ENCODE measurements at regions not wholly inside any gene's neighbourhood (a gene's known extent, or its start where the extent isn't known, plus 50 kb on each side); places are given as distances from the start of the nearest gene placed in this dataset.

DNA sequence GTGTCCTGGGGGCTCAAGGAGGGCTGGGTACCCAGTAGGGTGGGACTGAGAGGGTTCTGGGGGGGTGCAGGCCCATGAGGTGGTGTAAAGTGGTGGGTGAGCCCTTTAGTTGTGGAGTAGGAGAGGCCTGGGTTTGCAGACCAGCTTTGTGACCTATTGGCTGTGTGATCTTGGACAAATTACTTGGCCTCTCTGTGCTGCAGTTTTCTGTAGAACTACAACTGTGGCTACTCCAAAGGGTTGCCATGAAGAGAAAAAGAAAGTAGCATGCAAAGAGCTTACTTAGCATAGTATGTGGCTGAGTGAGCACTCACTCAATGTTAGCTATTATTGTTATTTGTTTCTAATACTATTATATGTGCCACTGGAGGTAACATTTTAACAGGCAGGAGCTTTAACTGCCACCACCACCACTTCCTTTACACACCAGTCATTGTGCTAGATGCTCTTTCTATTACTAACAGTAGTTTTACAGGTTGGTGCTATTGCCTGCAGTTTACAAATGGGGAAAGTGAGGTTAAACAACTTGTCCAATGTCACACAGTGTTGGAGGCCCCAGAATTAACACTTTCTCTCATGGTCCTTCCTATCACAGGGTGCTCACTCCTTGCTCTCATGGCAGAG lies 286.8 kb downstream of the DHX35 start:
- Histone ChIP-seq H3K4me3 (no peak overlapping the region), H3K4me1 (no peaks in the 10 kb centered on the region), H3K27me3 (peaks cover 3% of the 10 kb centered on the region), H3K36me3 (no peaks in the 10 kb centered on the region), H3K27ac (no peak overlapping the region), H3K9me3 (no peaks in the 10 kb centered on the region)
- TF ChIP-seq POLR2AphosphoS5 (IDR thresholded peaks at IDR 0.05) (no peak), POLR2A (IDR thresholded peaks at IDR 0.05) (no peak), EP300 (IDR thresholded peaks at IDR 0.05) (no peak)
- TF ChIP-seq, protein P1, sequence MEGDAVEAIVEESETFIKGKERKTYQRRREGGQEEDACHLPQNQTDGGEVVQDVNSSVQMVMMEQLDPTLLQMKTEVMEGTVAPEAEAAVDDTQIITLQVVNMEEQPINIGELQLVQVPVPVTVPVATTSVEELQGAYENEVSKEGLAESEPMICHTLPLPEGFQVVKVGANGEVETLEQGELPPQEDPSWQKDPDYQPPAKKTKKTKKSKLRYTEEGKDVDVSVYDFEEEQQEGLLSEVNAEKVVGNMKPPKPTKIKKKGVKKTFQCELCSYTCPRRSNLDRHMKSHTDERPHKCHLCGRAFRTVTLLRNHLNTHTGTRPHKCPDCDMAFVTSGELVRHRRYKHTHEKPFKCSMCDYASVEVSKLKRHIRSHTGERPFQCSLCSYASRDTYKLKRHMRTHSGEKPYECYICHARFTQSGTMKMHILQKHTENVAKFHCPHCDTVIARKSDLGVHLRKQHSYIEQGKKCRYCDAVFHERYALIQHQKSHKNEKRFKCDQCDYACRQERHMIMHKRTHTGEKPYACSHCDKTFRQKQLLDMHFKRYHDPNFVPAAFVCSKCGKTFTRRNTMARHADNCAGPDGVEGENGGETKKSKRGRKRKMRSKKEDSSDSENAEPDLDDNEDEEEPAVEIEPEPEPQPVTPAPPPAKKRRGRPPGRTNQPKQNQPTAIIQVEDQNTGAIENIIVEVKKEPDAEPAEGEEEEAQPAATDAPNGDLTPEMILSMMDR (IDR thresholded peaks at IDR 0.05): no peak
- no peak for ATAC-seq

DNA sequence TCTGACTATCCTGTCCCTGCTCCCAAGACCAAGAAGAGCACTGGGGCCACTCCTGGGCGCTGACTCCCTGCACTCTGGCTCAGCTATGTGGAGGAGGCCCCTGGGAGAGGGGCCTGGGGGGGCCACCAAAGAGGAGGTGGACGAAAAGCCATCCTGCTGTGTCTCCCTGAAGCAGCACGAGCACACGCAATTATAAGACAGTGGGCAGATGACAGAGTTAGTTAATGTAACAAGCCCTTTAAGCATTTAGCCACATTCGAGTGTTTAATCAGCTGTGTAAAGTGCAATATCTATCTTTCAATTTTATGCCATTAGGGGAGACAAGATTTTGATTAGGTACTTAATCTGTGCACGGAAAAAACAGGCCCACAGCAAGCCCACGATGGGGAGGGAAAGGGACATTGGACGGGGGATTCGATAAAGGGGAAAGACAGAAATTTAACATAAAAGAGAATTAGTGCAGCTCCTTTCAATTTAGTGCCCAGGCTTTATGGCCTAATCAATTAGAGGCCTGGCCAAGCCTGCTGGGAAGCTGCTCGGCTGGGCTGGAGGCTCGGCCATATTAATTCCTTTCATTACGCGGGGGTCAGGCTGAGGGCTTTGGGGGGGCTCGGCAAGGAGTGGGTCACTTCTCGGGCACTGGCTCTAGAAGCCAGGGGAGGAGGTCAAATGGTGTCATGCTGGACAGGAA lies 286.2 kb downstream of the DHX35 start:
- 60 to 67% methylated on average over 9 of the region's 15 CpGs for WGBS, 2 donors (ENCODE audit: low coverage in 1 of 2)

DNA sequence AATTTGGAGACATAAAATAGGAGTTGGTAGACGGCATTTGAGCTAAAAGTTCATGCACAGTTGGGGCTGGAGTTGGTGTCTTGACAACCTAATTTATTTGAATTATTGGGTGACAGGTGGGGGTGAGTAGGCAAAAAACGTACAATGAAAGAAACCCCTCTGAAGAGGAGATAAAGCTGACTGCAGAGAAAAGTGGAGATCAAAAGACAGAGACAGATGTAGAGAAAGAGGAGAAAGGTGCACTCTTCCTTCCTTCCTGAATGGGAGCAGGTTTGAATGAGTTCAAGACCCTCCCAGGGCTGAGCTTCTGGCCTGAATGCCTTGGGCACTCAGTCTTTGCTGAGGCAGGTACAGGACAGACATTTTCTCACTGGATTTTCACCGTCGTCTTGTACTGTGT lies 284.3 kb downstream of the DHX35 start:
- Histone ChIP-seq H3K4me1 (no peaks in the 10 kb centered on the region), H3K4me3 (no peak overlapping the region), H3K27ac (no peak overlapping the region), H3K9me3 (peaks cover 0 to 12% (median 0%) of the 10 kb centered on the region in 3 donors), H3K36me3 (no peaks in the 10 kb centered on the region), H3K27me3 (peaks cover 3% of the 10 kb centered on the region)
- WGBS, 2 donors (ENCODE audit: low coverage in 1 of 2): 69 to 72% methylated on average over 4 of the region's 4 CpGs
- no peak for ATAC-seq
- TF ChIP-seq EP300 (IDR thresholded peaks at IDR 0.05) (no peak), POLR2A (IDR thresholded peaks at IDR 0.05) (no peak), POLR2AphosphoS5 (IDR thresholded peaks at IDR 0.05) (no peak)
- TF ChIP-seq, protein P1 (IDR thresholded peaks at IDR 0.05): no peak

More for the DNA sequence above, 286.2 kb downstream of the DHX35 start:
- H3K9me3 ChIP-seq: peaks cover 0 to 1% (median 0%) of the 10 kb centered on the region in 3 donors
- H3K27ac ChIP-seq: no peak overlapping the region
- peaks cover 3% of the 10 kb centered on the region for H3K27me3 ChIP-seq
- no peaks in the 10 kb centered on the region for H3K4me1 ChIP-seq
- no peaks in the 10 kb centered on the region for H3K36me3 ChIP-seq
- ATAC-seq: no peak
- H3K4me3 ChIP-seq: no peak overlapping the region
- no peak for TF ChIP-seq POLR2A (IDR thresholded peaks at IDR 0.05)
- TF ChIP-seq EP300 (IDR thresholded peaks at IDR 0.05): no peak
- TF ChIP-seq POLR2AphosphoS5 (IDR thresholded peaks at IDR 0.05): no peak
- TF ChIP-seq, protein P1 (IDR thresholded peaks at IDR 0.05): no peak

DNA sequence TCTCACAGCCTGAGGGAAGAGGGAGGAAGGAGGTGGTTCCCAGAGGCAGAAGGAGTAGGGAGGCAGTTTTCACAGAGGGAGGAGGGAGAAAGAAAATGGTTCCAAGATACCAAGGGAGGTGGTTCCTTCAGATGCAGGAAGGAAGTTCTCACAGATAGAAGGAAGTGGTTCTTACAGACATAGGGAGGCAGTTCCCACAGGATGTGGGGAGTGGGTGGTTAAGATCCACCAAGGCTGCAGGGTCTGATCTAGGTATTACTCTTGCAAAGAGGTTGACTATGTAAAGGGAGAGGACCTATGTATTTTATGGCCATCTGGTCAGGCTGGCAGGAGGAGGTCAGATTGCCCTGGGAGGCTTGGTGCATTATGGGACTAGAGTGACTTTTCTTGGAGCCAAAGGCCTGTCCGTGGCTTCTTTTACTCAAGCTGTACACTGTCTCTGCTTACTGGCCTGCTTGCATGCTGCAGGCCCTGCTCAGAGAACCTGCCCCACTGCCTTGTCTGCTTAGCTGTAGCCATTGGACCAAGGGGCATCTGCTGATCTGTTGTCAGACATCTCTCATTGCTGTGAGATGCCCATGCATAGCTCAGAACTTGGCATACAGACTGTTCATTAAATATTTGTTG lies 283.7 kb downstream of the DHX35 start:
- Histone ChIP-seq H3K36me3 (no peaks in the 10 kb centered on the region), H3K4me1 (no peaks in the 10 kb centered on the region), H3K9me3 (peaks cover 0 to 12% (median 0%) of the 10 kb centered on the region in 3 donors), H3K27me3 (peaks cover 3% of the 10 kb centered on the region), H3K27ac (no peak overlapping the region), H3K4me3 (no peak overlapping the region)
- WGBS, 2 donors (ENCODE audit: low coverage in 1 of 2): 40 to 80% methylated on average over 1 of the region's 1 CpG
- no peak for TF ChIP-seq POLR2AphosphoS5 (IDR thresholded peaks at IDR 0.05)
- TF ChIP-seq, protein P1 (IDR thresholded peaks at IDR 0.05): no peak
- TF ChIP-seq EP300 (IDR thresholded peaks at IDR 0.05): no peak
- TF ChIP-seq POLR2A (IDR thresholded peaks at IDR 0.05): no peak
- no peak for ATAC-seq
